ENCODE measurements at regions not wholly inside any gene's neighbourhood (a gene's known extent, or its start where the extent isn't known, plus 50 kb on each side); places are given as distances from the start of the nearest gene placed in this dataset.

- Histone ChIP-seq H3F3A (ENCODE audit: insufficient read depth, low read length) (no peaks in the 10 kb centered on the region), H3K79me2 (ENCODE audit: low read length) (no peaks in the 10 kb centered on the region), H4K20me1 (ENCODE audit: insufficient read depth, low read length) (no peaks in the 10 kb centered on the region), H2AFZ (ENCODE audit: low read length) (no peak overlapping the region), H3K4me1 (ENCODE audit: low read length) (no peaks in the 10 kb centered on the region), H3K27me3 (replicated peaks; ENCODE audit: insufficient read depth, low read length) (no peaks in the 10 kb centered on the region), H3K9me2 (replicated peaks; ENCODE audit: insufficient read depth, low read length) (no peaks in the 10 kb centered on the region), H3K9ac (ENCODE audit: low read length) (no peak overlapping the region), H3K27ac (ENCODE audit: low read length) (no peak overlapping the region), H3K4me3 (ENCODE audit: low read length) (no peak overlapping the region), H3K36me3 (replicated peaks; ENCODE audit: insufficient read depth, low read length) (no peaks in the 10 kb centered on the region), H3K9me3 (replicated peaks; ENCODE audit: insufficient read depth, low read length) (no peaks in the 10 kb centered on the region), H3K4me2 (ENCODE audit: low read depth, low read length) (no peak overlapping the region)
- TF ChIP-seq EZH2 (optimal IDR thresholded peaks at IDR 0.05; ENCODE audit: low read depth, low read length) (no peak), CTCF (IDR thresholded peaks at IDR 0.05; ENCODE audit: low read length) (no peak), EZH2phosphoT487 (IDR thresholded peaks at IDR 0.05; ENCODE audit: low read length) (no peak)
- no peak for DNase-seq
These were observed 188.2 kb upstream of the TSC22D1 start for GRCh38 chr13:44764302-44764692.

- H4K20me1 ChIP-seq (ENCODE audit: insufficient read depth, low read length) = no peaks in the 10 kb centered on the region
- H3K4me2 ChIP-seq (ENCODE audit: low read depth, low read length) = no peak overlapping the region
- no peaks in the 10 kb centered on the region for H3K36me3 ChIP-seq (replicated peaks; ENCODE audit: insufficient read depth, low read length)
- no peaks in the 10 kb centered on the region for H3K9me3 ChIP-seq (replicated peaks; ENCODE audit: insufficient read depth, low read length)
- no peak overlapping the region for H3K9ac ChIP-seq (ENCODE audit: low read length)
- no peak overlapping the region for H2AFZ ChIP-seq (ENCODE audit: low read length)
- H3F3A ChIP-seq (ENCODE audit: insufficient read depth, low read length) = no peaks in the 10 kb centered on the region
- H3K4me3 ChIP-seq (ENCODE audit: low read length) = no peak overlapping the region
- TF ChIP-seq CTCF (IDR thresholded peaks at IDR 0.05; ENCODE audit: low read length) (no peak), EZH2 (optimal IDR thresholded peaks at IDR 0.05; ENCODE audit: low read depth, low read length) (no peak), EZH2phosphoT487 (IDR thresholded peaks at IDR 0.05; ENCODE audit: low read length) (no peak)
- H3K27me3 ChIP-seq (replicated peaks; ENCODE audit: insufficient read depth, low read length) = no peaks in the 10 kb centered on the region
- no peak overlapping the region for H3K27ac ChIP-seq (ENCODE audit: low read length)
- H3K79me2 ChIP-seq (ENCODE audit: low read length) = no peaks in the 10 kb centered on the region
- no peaks in the 10 kb centered on the region for H3K4me1 ChIP-seq (ENCODE audit: low read length)
- DNase-seq = no peak
- H3K9me2 ChIP-seq (replicated peaks; ENCODE audit: insufficient read depth, low read length) = no peaks in the 10 kb centered on the region
These were observed 187.6 kb upstream of the TSC22D1 start for GRCh38 chr13:44763615-44764301.

GRCh38 chr13:44762911-44763310 lies 186.8 kb upstream of the TSC22D1 start:
- no peaks in the 10 kb centered on the region for H3K9me2 ChIP-seq (replicated peaks; ENCODE audit: insufficient read depth, low read length)
- H3K79me2 ChIP-seq (ENCODE audit: low read length) = no peaks in the 10 kb centered on the region
- H3K27ac ChIP-seq (ENCODE audit: low read length) = no peak overlapping the region
- no peaks in the 10 kb centered on the region for H3K27me3 ChIP-seq (replicated peaks; ENCODE audit: insufficient read depth, low read length)
- no peak for DNase-seq
- no peaks in the 10 kb centered on the region for H3K4me1 ChIP-seq (ENCODE audit: low read length)
- H3K9me3 ChIP-seq (replicated peaks; ENCODE audit: insufficient read depth, low read length) = no peaks in the 10 kb centered on the region
- no peak overlapping the region for H3K4me2 ChIP-seq (ENCODE audit: low read depth, low read length)
- no peak overlapping the region for H2AFZ ChIP-seq (ENCODE audit: low read length)
- no peak overlapping the region for H3K9ac ChIP-seq (ENCODE audit: low read length)
- H4K20me1 ChIP-seq (ENCODE audit: insufficient read depth, low read length) = no peaks in the 10 kb centered on the region
- no peak overlapping the region for H3K4me3 ChIP-seq (ENCODE audit: low read length)
- H3F3A ChIP-seq (ENCODE audit: insufficient read depth, low read length) = no peaks in the 10 kb centered on the region
- no peaks in the 10 kb centered on the region for H3K36me3 ChIP-seq (replicated peaks; ENCODE audit: insufficient read depth, low read length)
- no peak for TF ChIP-seq CTCF (IDR thresholded peaks at IDR 0.05; ENCODE audit: low read length)
- no peak for TF ChIP-seq EZH2 (optimal IDR thresholded peaks at IDR 0.05; ENCODE audit: low read depth, low read length)
- no peak for TF ChIP-seq EZH2phosphoT487 (IDR thresholded peaks at IDR 0.05; ENCODE audit: low read length)
